NT2/D1 (cell line): ENCODE measurements at regions not wholly inside any gene's neighbourhood (a gene's known extent, or its start where the extent isn't known, plus 50 kb on each side); places are given as distances from the start of the nearest gene placed in this dataset.

Experiments used
- YY1 ChIP-seq: IDR thresholded peaks from 2 replicates; pipeline ENCODE4 v1.6.1; 2011; ENCODE audit not compliant: insufficient read length, insufficient read depth
- ZNF274 ChIP-seq: IDR thresholded peaks from 2 replicates; pipeline ENCODE4 v1.6.1; 2011; ENCODE audit warnings: mild to moderate bottlenecking, low read depth, low read length

DNA sequence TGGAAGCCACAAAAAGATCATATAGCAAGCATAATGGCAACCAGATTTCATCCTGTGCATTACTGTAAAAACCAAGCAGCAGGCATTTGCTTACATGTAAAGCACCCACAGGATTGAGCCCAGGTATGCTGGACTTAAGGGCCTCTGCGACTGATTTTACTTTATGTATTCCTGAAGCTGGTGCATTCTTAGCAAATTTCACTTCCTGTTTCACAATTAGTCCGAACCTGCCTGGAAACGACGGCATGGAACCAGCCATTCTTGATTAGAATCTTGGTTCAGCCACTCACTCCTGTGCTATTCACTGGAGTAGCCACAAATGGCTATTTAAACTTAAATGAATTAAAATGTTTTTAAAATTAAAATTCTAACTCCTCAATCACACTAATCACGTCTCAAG, 239.2 kb downstream of the NUAK1 start:
- TF ChIP-seq ZNF274 (no peak), YY1 (no peak)
